GM20000 (cell line): ENCODE measurements at regions not wholly inside any gene's neighbourhood (a gene's known extent, or its start where the extent isn't known, plus 50 kb on each side); places are given as distances from the start of the nearest gene placed in this dataset.

Source experiments
- DNase-seq: peaks from one replicate; pipeline ENCODE4 v3.0.0; 2012; ENCODE audit warnings: low spot score
- TF ChIP-seq, protein P1 (sequence below): IDR thresholded peaks from 2 replicates; pipeline ENCODE4 v1.5.1; 2012; ENCODE audit warnings: mild to moderate bottlenecking, control low read depth; ENCODE audit errors: extremely low read depth, missing control alignments

DNA sequence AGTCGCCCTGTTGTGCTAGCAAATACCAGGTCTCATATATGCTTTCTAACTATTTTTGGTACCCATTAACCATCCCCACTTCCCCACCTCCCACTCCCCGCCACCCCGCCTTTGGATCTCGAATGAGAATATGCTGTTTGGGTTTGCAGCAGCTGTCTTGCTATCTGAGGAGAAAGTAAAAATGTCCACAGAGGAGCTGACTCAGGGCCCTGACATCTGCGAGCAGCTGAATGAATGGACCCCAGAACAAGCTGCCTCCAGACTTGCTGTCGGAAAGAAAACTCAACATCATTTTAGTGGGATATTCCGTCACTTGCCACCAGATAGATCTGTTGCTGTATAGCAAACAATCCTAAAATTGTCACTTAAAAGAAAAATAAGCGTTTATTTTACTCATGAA lies 103.7 kb downstream of the LINC00237 start:
- no peak for DNase-seq
- TF ChIP-seq, protein P1, sequence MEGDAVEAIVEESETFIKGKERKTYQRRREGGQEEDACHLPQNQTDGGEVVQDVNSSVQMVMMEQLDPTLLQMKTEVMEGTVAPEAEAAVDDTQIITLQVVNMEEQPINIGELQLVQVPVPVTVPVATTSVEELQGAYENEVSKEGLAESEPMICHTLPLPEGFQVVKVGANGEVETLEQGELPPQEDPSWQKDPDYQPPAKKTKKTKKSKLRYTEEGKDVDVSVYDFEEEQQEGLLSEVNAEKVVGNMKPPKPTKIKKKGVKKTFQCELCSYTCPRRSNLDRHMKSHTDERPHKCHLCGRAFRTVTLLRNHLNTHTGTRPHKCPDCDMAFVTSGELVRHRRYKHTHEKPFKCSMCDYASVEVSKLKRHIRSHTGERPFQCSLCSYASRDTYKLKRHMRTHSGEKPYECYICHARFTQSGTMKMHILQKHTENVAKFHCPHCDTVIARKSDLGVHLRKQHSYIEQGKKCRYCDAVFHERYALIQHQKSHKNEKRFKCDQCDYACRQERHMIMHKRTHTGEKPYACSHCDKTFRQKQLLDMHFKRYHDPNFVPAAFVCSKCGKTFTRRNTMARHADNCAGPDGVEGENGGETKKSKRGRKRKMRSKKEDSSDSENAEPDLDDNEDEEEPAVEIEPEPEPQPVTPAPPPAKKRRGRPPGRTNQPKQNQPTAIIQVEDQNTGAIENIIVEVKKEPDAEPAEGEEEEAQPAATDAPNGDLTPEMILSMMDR, result no peak

DNA sequence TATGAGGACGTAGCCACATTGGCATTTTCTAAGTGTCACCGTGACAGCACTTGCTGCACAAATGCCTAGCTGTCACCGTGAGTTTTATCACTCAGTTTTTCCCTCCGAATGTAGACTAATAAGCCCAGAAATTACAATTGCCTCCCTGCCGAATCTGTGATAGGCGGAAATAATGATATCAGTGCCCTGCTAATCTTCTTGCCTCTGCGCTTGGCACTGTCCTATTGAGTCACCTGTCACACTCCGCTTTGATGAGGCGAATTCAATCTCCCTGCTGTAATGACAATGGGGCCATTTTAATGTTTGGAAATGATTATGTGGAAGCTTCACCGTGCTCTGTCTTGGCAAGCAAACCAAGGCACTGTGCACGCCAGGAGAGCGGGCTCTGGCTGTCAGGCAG lies 112.8 kb downstream of the LINC00237 start:
- no peak for DNase-seq
- TF ChIP-seq, protein P1, result no peak

- DNase-seq, result no peak
- TF ChIP-seq, protein P1, result no peak
These were observed 113.3 kb downstream of the LINC00237 start for GRCh38 chr20:20992686-20993360.

- TF ChIP-seq, protein P1, result no peak
- no peak for DNase-seq
These were observed 113.9 kb downstream of the LINC00237 start for GRCh38 chr20:20992277-20992676.

- TF ChIP-seq, protein P1, result no peak
- DNase-seq, result no peak
These were observed 117.1 kb downstream of the LINC00237 start for GRCh38 chr20:20989081-20989480.

DNA sequence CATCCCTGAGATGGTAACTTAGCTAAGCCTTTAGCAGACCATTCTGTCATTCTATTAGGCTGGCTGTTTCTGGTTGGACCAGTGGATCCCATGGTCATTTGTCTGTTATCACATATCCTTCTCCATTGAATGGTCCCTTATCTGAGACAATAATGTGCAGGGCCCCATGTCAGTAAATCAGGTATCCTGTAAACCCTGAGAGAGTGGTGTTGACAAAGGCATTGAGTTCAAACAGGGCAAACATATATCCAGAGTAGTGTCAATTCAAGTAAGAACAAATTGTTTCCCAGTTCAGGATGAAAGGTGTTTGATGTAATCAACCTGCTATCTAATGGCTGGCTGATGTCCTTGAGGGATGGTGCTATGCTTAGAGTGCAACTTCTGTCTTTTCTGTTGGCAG lies 126.2 kb downstream of the LINC00237 start:
- TF ChIP-seq, protein P1, result no peak
- no peak for DNase-seq

DNA sequence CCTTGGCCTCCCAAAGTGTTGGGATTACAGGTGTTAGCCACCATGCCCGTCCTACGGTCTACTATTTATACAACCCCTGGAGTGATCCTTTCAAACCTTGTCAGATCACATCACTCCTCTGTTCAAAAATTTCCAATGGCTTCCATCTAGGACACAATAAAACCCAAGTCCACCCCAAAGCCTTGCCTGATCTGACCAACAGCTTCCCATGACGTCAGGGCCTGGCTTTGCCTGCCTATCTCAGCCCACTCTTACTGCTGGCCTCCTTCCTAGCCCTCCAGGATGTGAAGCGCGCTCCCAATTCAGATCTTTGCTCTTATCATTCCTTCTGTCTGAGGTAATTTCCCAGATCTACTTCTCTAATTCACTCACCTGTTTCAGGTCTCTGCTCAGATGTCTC lies 128.4 kb downstream of the LINC00237 start:
- no peak for DNase-seq
- TF ChIP-seq, protein P1, result no peak
